GM18909 (cell line): ENCODE measurements at regions not wholly inside any gene's neighbourhood (a gene's known extent, or its start where the extent isn't known, plus 50 kb on each side); places are given as distances from the start of the nearest gene placed in this dataset.
"Not testable (repeated sequence)": the region's sequence is repeated elsewhere in the genome, so short reads cannot be mapped to it uniquely, and the experiment has no call there.

ENCODE experiments used
- ATAC-seq: cut with Tn5 transposase; IDR thresholded peaks from one replicate; pipeline ENCODE4 v1.9.1; 2021; ENCODE audit warnings: mild to moderate bottlenecking; ENCODE audit not compliant: unreplicated experiment, poor library complexity

- not testable (repeated sequence) for ATAC-seq
Observed at GRCh38 chr10:53358978-53359377, 586.4 kb upstream of the MBL2 start.

GRCh38 chr10:53358536-53358935 is 586.0 kb upstream of the MBL2 start:
- ATAC-seq, result no peak

DNA sequence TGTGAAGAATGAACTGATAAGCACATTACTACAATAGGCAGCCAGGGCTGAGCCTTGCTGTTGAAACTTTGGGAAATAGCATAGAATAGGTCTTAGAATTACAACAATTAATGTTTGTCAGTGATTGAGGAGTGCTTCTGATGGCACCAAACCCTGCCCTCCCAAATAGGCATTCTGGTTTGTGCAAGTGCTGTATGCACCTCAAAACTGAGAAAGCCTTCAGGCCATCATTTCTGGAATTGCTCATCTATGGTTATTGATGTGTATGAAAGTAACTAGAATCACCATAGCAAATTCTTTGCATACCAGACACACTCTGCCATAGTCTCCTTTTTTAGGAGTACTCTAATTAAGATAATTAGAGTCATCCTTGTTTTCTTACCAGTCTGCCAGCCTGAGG is 585.0 kb upstream of the MBL2 start:
- ATAC-seq, result no peak

DNA sequence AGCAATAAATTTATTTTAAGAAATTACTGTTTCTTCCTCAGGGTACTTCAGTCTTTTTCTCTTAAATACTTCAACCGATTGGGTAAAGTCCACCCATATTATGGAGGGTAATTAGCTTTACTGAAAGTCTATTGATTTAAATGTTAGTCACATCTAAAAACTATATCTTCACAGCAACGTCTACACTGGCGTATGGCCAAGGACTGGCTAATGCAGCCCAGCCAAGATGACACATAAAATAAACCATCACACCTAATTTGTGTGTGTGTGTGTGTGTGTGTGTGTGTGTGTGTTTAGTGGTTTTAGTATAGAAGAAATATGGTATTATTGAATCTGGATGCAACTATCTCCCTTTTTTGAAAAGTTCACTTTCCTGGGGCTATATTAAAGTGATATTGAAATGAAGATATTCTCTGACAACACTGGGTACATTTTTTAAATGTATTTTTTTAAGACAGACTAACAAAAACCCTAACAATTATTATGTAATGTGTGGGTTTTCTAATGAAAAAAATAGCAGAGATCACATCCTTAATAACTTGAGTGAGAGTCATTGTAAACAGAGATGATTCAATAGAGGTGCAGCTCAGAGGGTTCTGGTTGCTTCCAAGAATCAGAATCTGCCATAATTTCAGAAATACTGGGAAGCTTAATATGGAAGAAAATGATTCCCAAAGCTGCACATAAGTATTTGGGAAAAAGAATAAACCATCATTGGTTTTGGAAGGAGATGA is 584.2 kb upstream of the MBL2 start:
- no peak for ATAC-seq

DNA sequence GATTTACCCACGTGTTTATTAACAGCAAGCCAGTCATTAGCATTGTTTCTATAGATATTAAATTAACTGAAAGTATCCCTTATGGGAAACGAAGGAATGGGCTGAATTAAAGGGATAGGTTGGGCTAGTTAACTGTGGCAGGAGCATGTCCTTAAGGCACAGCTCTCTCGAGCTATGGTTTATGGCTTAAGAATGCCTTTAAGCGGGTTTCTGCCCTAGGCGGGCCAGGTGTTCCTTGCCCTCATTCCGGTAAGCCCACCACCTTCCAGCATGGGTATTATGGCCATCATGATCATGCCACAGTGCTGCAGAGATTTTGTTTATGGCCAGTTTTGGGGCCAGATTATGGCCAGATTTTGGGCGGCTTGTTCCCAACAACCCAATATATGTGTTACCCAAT is 569.9 kb upstream of the MBL2 start:
- not testable (repeated sequence) for ATAC-seq

DNA sequence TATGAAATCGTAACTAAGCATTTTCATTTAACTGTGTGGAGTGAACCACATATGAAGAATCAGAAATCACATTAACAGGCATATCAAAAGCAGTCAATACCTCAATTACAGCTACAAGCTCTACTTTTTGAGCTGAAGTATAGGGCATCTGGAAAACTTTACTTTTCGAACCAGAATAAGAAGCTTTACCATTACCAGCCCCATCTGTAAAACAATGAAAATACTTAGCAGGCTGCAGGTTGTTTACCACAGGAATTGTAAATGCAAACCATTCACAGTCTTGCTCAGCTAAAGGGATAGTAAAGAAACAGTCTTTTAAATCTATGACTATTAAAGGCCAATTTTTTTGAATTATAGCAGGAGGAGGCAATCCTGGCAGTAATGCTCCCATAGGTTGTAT is 565.6 kb upstream of the MBL2 start:
- ATAC-seq, result not testable (repeated sequence)

GRCh38 chr10:53335803-53336422 is 563.3 kb upstream of the MBL2 start:
- not testable (repeated sequence) for ATAC-seq

- ATAC-seq, result no peak
Observed at GRCh38 chr10:53331460-53331859, 558.9 kb upstream of the MBL2 start.

GRCh38 chr10:53326401-53327305 is 554.1 kb upstream of the MBL2 start:
- not testable (repeated sequence) for ATAC-seq

GRCh38 chr10:53325066-53325465 is 552.5 kb upstream of the MBL2 start:
- no peak for ATAC-seq

DNA sequence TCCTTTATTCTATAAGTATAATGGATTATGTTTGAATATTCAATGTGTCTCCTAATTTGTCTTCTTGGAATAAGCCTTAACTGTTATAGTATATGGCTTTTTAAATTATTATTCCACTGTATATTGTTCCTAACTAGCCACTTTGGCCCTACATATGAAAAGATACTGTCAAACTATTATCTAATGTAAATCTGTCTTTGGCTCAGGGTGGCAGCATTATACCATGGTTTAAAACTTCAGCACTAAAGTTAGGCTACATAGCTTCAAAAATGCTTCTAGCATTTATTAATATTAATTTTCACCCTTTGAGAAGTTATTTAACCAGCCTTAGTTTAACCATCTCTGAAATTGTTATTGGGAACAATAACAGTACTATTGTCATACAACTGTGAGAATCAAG is 543.1 kb upstream of the MBL2 start:
- ATAC-seq, result no peak

DNA sequence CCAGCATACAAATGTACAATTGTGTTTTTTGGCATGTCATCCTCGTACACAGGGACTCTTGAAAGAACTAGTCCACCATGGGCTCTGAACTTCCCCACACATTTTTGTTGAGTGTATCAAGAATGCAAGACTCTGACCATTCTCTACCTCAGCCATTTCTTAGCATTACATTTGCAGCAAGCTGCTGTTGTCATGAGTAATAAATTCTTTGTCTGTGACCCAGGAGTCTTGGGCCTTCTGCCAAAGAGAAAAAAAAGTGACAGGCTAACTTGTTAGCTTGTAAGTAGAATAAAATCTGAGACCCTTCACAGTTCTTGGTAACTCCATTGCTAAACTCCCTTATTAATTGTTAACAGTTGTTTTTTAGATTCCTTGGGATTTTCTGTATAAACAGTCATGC is 542.3 kb upstream of the MBL2 start:
- ATAC-seq, result no peak

- ATAC-seq, result no peak
Observed at GRCh38 chr10:53298443-53298842, 525.9 kb upstream of the MBL2 start.

DNA sequence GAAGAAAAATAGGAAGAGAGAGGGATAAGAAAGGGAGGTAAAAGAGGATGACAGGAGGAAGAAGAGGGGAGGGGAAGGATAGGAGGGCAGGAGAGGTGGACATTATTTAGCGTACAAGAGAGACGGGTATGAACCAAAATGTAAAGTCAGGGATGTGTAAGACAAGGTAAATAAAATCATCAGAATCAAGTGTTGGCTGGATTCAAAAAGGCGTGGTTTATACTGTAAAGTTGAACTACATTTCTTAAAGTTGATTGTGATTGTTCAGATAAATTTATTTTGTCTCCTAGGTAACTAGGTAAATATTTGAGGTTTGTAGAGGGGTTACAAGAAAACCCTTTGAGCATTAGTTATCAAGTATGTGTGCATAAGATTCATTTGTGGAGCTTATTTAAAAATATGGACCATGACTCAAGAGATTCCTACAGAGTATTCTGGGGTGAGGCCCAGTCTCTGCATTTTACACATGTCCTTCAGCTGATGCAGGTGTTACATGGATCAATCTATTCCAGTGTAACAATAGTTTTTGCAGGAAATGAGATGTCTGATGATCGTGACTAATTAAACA is 512.1 kb upstream of the MBL2 start:
- no peak for ATAC-seq

DNA sequence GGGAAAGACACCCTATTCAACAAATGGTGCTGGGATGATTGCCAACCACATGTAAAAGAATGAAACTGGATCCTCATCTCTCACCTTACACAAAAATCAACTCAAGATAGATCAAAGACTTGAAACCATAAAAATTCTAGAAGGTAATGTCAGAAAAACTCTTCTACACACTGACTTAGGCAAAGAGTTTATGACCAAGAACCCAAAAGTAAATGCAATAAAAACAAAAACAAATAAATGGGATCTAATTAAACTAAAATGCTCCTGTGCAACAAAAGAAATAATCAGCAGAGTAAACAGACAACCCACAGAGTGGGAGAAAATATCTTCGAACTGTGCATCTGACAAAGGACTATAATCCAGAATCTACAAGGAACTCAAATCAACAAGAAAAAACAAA is 504.2 kb upstream of the MBL2 start:
- no peak for ATAC-seq

DNA sequence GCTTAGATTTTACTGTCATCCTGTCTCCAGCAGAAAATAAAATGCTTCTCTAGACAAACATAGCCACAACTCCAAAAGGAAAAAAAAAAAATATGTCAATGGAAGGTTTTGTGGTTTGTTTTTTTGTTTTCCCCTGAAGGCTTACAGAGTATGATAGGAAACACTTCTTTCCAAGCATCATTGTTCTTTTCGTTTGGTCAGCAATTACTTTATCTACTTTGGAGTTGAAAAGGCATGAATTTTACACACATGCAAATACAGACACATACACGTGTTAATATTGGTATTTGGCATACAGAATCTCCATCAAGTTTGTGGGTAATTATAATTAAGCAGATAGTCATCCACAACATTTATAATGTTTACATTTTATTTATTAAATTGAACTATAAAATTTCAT is 496.9 kb upstream of the MBL2 start:
- no peak for ATAC-seq

DNA sequence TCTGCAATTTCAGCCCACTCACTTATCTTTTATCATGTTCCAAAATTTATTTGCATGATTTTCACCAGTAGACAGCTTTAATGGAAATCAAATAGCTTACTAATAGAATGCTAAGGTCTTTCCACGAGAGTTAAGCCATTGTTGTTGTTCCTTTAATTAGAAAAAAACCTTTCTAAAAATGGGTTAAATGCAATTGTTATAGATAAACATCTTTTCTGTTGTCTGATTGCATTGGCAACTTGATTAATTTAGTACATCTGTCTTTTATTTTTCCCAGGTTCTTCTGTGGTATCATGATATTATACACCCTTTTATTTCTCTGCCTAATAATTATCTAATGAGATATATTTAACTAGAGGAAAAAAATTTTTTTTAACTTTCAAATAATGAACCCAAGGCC is 487.6 kb upstream of the MBL2 start:
- ATAC-seq, result no peak

DNA sequence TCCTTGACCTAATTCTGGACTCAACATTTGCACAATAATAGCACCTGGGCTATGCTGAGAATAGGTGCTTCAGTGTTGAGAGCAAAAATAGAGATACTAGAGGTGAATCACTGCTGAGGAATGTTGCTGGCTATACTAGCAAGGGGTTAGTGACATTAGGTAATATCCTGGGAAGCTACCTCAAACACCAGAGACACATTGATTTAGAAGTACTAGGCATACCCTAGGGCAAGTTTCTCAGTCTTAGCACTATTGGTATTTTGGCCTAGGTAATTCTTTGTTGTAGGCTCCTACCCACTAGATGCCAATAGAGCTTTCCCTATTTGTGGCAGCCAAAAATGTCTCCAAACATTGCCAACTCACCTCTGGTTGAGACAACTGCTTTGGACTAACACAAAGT is 484.0 kb upstream of the MBL2 start:
- no peak for ATAC-seq

DNA sequence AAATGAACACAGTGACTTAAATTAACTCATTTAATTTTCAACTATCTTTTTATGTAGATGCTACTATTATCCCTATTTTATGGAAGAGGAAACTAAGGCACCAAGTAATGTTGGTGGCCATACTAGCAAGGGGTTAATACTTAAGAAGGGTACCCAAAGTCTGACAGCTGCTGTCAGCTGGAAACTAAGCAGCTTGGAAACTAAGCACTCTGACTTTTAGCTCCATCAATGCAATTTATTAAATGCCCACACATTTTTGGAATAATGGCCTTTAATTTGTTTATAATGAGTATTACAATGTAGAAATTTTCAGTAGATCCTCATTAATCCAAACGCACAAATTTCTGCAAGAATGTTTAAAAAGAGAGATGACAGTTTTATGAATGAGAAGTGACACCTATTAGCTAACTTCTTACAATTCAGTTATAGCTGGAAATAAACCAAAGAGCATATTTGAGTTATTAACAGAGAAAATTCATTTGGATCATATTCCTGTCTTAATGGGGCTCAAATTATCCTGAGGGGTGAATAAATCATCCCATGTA is 483.1 kb upstream of the MBL2 start:
- ATAC-seq, result no peak

DNA sequence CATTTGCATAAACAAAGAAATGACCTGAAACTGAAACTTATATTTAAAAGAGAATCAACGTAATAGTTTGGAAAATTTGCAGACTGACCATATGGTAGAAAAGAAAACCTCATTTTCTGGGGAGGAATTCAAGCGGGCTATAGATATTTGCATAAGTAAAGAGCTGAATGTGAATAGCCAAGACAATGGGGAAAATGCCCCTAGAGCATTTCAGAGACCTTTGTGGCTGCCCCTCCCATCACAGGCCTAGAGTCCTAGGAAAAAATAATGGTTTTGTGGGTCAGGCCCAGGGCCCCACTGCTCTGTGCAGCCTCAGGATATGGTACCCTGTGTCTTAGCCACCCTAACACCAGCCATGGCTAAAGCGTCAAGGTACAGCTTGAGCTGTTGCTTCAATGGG is 480.6 kb upstream of the MBL2 start:
- ATAC-seq, result no peak

GRCh38 chr10:53239873-53240272 is 467.3 kb upstream of the MBL2 start:
- no peak for ATAC-seq
